ENCODE measurements at regions not wholly inside any gene's neighbourhood (a gene's known extent, or its start where the extent isn't known, plus 50 kb on each side); places are given as distances from the start of the nearest gene placed in this dataset.

GRCh38 chr7:153290066-153290465 is 530.5 kb downstream of the ACTR3B start:
- no peak for TF ChIP-seq CTCF (conservative IDR thresholded peaks at IDR 0.05 in 1 of 2, IDR thresholded peaks at IDR 0.05 in 1 of 2; ENCODE audit: extremely low read depth in 1 of 2, insufficient read depth in 1 of 2, low read depth in 1 of 2, low read length in 2 of 2)
- no peak for TF ChIP-seq EZH2 (IDR thresholded peaks at IDR 0.05; ENCODE audit: borderline replicate concordance, low read length)
